ENCODE measurements at regions not wholly inside any gene's neighbourhood (a gene's known extent, or its start where the extent isn't known, plus 50 kb on each side); places are given as distances from the start of the nearest gene placed in this dataset.

DNA sequence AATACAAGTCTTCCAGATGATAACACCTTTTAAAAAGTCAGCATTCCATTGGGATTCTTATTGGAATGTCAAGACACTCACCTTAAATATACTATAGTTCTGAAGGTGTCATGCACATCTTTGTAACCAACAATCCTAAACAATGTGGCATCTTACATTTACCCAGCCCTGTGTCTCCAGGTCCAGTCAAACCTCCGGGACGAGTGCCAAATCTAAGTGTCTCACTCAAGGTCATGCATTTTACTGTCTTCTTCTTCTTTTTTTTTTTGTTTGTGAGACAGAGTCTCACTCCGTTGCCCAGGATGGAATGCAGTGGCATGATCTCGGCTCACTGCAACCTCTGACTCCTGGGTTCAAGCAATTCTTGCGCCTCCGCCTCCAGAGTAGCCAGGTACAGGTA is 206.9 kb upstream of the FAM98A start:
- DNase-seq (ENCODE audit: low read depth in 1 of 2, low spot score in 2 of 2) (no peak), FAIRE-seq (no peak)
- H3K9me3 ChIP-seq (ENCODE audit: insufficient read depth in 2 of 2, low read depth in 1 of 2, low read length in 1 of 2): no peaks in the 10 kb centered on the region
- no peak overlapping the region for H3K9ac ChIP-seq (replicated peaks in 1 of 4; ENCODE audit: extremely low read depth in 1 of 4, low read depth in 3 of 4, low read length in 3 of 4)
- no peak overlapping the region for H3K4me3 ChIP-seq (ENCODE audit: extremely low read depth in 1 of 4, insufficient read depth in 2 of 4, low read depth in 3 of 4, low read length in 4 of 4)
- WGBS, 2 experiments (ENCODE audit: extremely low coverage in 1 of 2, insufficient coverage in 1 of 2, insufficient read length in 1 of 2, insufficient replicate concordance in 2 of 2, low coverage in 1 of 2, low lambda C conversion rate in 2 of 2, missing lambda C conversion rate in 1 of 2): 97% methylated on average over 5 of the region's 6 CpGs; no CpG with 5 or more reads in 1 of the 2 experiments
- no peak overlapping the region for H3K23ac ChIP-seq (ENCODE audit: insufficient read length)
- H3K14ac ChIP-seq (ENCODE audit: insufficient read length): no peak overlapping the region
- no peak overlapping the region for H3K4me2 ChIP-seq (ENCODE audit: insufficient read depth in 1 of 2, low read depth in 2 of 2, low read length in 2 of 2)
- H3K79me2 ChIP-seq (ENCODE audit: control insufficient read depth in 1 of 2, insufficient read depth in 2 of 2, low read length in 2 of 2): no peaks in the 10 kb centered on the region
- H3K4ac ChIP-seq (replicated peaks; ENCODE audit: insufficient read length, low read depth, low read length): no peak overlapping the region
- POLR2A ChIA-PET (ENCODE audit: partially characterized antibody): no interaction called here
- no peaks in the 10 kb centered on the region for H3K27me3 ChIP-seq (replicated peaks in 1 of 4; ENCODE audit: control insufficient read depth in 3 of 4, extremely low read depth in 1 of 4, insufficient read depth in 3 of 4, low read length in 3 of 4)
- CTCF ChIA-PET (ENCODE audit: partially characterized antibody): no interaction called here
- H4K8ac ChIP-seq (ENCODE audit: extremely low read depth, insufficient read depth, low read length): no peak overlapping the region
- H3K56ac ChIP-seq (replicated peaks; ENCODE audit: insufficient read length, low read depth, low read length): no peak overlapping the region
- H4K5ac ChIP-seq (ENCODE audit: insufficient read length, low read depth, low read length): no peak overlapping the region
- H2BK120ac ChIP-seq (replicated peaks; ENCODE audit: low read depth, low read length): no peak overlapping the region
- H4K91ac ChIP-seq (replicated peaks; ENCODE audit: insufficient read length, low read length): no peak overlapping the region
- no peak overlapping the region for H2BK12ac ChIP-seq (ENCODE audit: low read depth, low read length)
- no peak overlapping the region for H2AK5ac ChIP-seq (ENCODE audit: low read depth, low read length)
- H2BK20ac ChIP-seq (ENCODE audit: low read length): no peak overlapping the region
- H3K79me1 ChIP-seq (ENCODE audit: low read depth, low read length): no peaks in the 10 kb centered on the region
- no peaks in the 10 kb centered on the region for H3K36me3 ChIP-seq (ENCODE audit: control insufficient read depth in 2 of 4, insufficient read depth in 4 of 4, low read length in 3 of 4)
- H3K27ac ChIP-seq (ENCODE audit: low read depth, low read length): no peak overlapping the region
- no peak overlapping the region for H2BK15ac ChIP-seq (ENCODE audit: low read length)
- no peak overlapping the region for H2AFZ ChIP-seq (ENCODE audit: low read length)
- no peak overlapping the region for H2BK5ac ChIP-seq (ENCODE audit: low read depth, low read length)
- no peaks in the 10 kb centered on the region for H4K20me1 ChIP-seq (replicated peaks in 1 of 2; ENCODE audit: control insufficient read depth in 1 of 2, insufficient read depth in 2 of 2, low read length in 2 of 2)
- H3K23me2 ChIP-seq (ENCODE audit: low read depth, low read length): no peaks in the 10 kb centered on the region
- peaks cover 0 to 3% (median 0%) of the 10 kb centered on the region in 4 experiments; a peak in 1 of 7 replicates for H3K4me1 ChIP-seq (replicated peaks in 1 of 4; ENCODE audit: control insufficient read depth in 3 of 4, insufficient read depth in 4 of 4, low read length in 3 of 4)
- no peak overlapping the region for H3K18ac ChIP-seq (ENCODE audit: extremely low read depth, low read length)
- TF ChIP-seq RNF2 (IDR thresholded peaks at IDR 0.05; ENCODE audit: borderline replicate concordance, low read depth, low read length, missing control alignments, poor library complexity, severe bottlenecking) (no peak), EZH2 (IDR thresholded peaks at IDR 0.05; ENCODE audit: low read depth, low read length, severe bottlenecking) (no peak), TEAD4 (IDR thresholded peaks at IDR 0.05; ENCODE audit: low read depth, low read length) (no peak), BCL11A (IDR thresholded peaks at IDR 0.05; ENCODE audit: low read depth in 2 of 2, low read length in 2 of 2) (no peak), KDM5A (IDR thresholded peaks at IDR 0.05; ENCODE audit: low read length) (no peak), EP300 (IDR thresholded peaks at IDR 0.05; ENCODE audit: borderline replicate concordance in 1 of 2, low read depth in 2 of 2, low read length in 2 of 2) (no peak), TCF12 (IDR thresholded peaks at IDR 0.05; ENCODE audit: low read depth, low read length) (no peak), SIRT6 (IDR thresholded peaks at IDR 0.05; ENCODE audit: low read length) (no peak), SAP30 (IDR thresholded peaks at IDR 0.05; ENCODE audit: insufficient read depth, insufficient replicate concordance, low read length) (no peak), SUZ12 (IDR thresholded peaks at IDR 0.05; ENCODE audit: low read length) (no peak), GABPA (IDR thresholded peaks at IDR 0.05; ENCODE audit: borderline replicate concordance, insufficient read depth, low read length) (no peak), SIX5 (IDR thresholded peaks at IDR 0.05; ENCODE audit: low read depth, low read length) (no peak), EGR1 (IDR thresholded peaks at IDR 0.05; ENCODE audit: borderline replicate concordance, low read depth, low read length) (no peak), POLR2A (IDR thresholded peaks at IDR 0.05; ENCODE audit: control extremely low read depth in 1 of 2, low read depth in 2 of 2, low read length in 2 of 2) (no peak), HDAC6 (IDR thresholded peaks at IDR 0.05; ENCODE audit: low read depth, low read length) (no peak), RXRA (IDR thresholded peaks at IDR 0.05; ENCODE audit: insufficient read depth, low read depth, low read length) (no peak)

Data from H1 (cell line).